Smooth muscle cell (in vitro differentiated cells): ENCODE measurements at regions not wholly inside any gene's neighbourhood (a gene's known extent, or its start where the extent isn't known, plus 50 kb on each side); places are given as distances from the start of the nearest gene placed in this dataset.

Experiments
- DNase-seq: peaks from one replicate; lab custom pipeline; 2025; ENCODE audit not compliant: unreplicated experiment; lab: John Stamatoyannopoulos, UW
- H2AFZ ChIP-seq: fragments of 200-600 bp; sonication (generic); 2 replicates; pipeline ENCODE4 v1.6.0; 2016; ENCODE audit warnings: antibody characterized with exemption, low read depth, mild to moderate bottlenecking
- H3F3A ChIP-seq: fragments of 200-600 bp; sonication (generic); 2 replicates; pipeline ENCODE4 v1.6.0; 2017; ENCODE audit warnings: antibody characterized with exemption, low read depth
- H3K27ac ChIP-seq: fragments of 200-600 bp; sonication (generic); 2 replicates; pipeline ENCODE4 v1.5.1; 2016; ENCODE audit warnings: low read depth, mild to moderate bottlenecking
- H3K27me3 ChIP-seq: fragments of 200-600 bp; sonication (generic); 2 replicates; pipeline ENCODE4 v1.6.1; 2016; ENCODE audit warnings: low read depth, mild to moderate bottlenecking
- H3K36me3 ChIP-seq: fragments of 200-600 bp; sonication (generic); 2 replicates; pipeline ENCODE4 v1.5.1; 2016; ENCODE audit warnings: low read depth
- H3K4me1 ChIP-seq: fragments of 200-600 bp; sonication (generic); 2 replicates; pipeline ENCODE4 v1.5.1; 2016; ENCODE audit warnings: low read depth
- H3K4me2 ChIP-seq: fragments of 200-600 bp; sonication (generic); 2 replicates; pipeline ENCODE4 v1.6.0; 2016; ENCODE audit warnings: mild to moderate bottlenecking
- H3K4me3 ChIP-seq: fragments of 200-600 bp; sonication (generic); 2 replicates; pipeline ENCODE4 v1.5.1; 2016; ENCODE audit warnings: mild to moderate bottlenecking
- H3K79me2 ChIP-seq: fragments of 200-600 bp; sonication (generic); 2 replicates; pipeline ENCODE4 v1.6.0; 2016; ENCODE audit warnings: low read depth, mild to moderate bottlenecking
- H3K9ac ChIP-seq: fragments of 200-600 bp; sonication (generic); 2 replicates; pipeline ENCODE4 v1.6.0; 2016; ENCODE audit warnings: low read depth
- H3K9me3 ChIP-seq: fragments of 200-600 bp; sonication (generic); replicated peaks from 2 replicates; pipeline ENCODE4 v1.5.1; 2016; ENCODE audit warnings: low read depth
- H4K20me1 ChIP-seq: fragments of 200-600 bp; sonication (generic); 2 replicates; pipeline ENCODE4 v1.6.0; 2016; ENCODE audit warnings: low read depth
- WGBS: methylation state at CpG from one replicate; pipeline ENCODE4 v1.1.7; 2016; ENCODE audit warnings: low lambda C conversion rate; 5-methylcytosine and 5-hydroxymethylcytosine counted together
- TF ChIP-seq, protein P1 (sequence below): fragments of 200-600 bp; sonication (generic); IDR thresholded peaks from 2 replicates; pipeline ENCODE4 v1.5.1; 2017; ENCODE audit warnings: borderline replicate concordance, mild to moderate bottlenecking, antibody characterized with exemption; ENCODE audit not compliant: insufficient read depth, poor library complexity, severe bottlenecking

- H3K9me3 ChIP-seq, result no peaks in the 10 kb centered on the region
- H2AFZ ChIP-seq, result no peak overlapping the region
- WGBS, result 83% methylated on average over 1 of the region's 1 CpG
- H3K9ac ChIP-seq, result no peak overlapping the region
- TF ChIP-seq, protein P1, sequence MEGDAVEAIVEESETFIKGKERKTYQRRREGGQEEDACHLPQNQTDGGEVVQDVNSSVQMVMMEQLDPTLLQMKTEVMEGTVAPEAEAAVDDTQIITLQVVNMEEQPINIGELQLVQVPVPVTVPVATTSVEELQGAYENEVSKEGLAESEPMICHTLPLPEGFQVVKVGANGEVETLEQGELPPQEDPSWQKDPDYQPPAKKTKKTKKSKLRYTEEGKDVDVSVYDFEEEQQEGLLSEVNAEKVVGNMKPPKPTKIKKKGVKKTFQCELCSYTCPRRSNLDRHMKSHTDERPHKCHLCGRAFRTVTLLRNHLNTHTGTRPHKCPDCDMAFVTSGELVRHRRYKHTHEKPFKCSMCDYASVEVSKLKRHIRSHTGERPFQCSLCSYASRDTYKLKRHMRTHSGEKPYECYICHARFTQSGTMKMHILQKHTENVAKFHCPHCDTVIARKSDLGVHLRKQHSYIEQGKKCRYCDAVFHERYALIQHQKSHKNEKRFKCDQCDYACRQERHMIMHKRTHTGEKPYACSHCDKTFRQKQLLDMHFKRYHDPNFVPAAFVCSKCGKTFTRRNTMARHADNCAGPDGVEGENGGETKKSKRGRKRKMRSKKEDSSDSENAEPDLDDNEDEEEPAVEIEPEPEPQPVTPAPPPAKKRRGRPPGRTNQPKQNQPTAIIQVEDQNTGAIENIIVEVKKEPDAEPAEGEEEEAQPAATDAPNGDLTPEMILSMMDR, result no peak
- H3K4me2 ChIP-seq, result no peak overlapping the region
- no peaks in the 10 kb centered on the region for H3K27me3 ChIP-seq
- H3K4me3 ChIP-seq, result no peak overlapping the region
- no peaks in the 10 kb centered on the region for H3K79me2 ChIP-seq
- no peak overlapping the region for H3K27ac ChIP-seq
- H3F3A ChIP-seq, result no peaks in the 10 kb centered on the region
- no peaks in the 10 kb centered on the region for H3K4me1 ChIP-seq
- H3K36me3 ChIP-seq, result no peaks in the 10 kb centered on the region
- H4K20me1 ChIP-seq, result no peaks in the 10 kb centered on the region
- DNase-seq, result no peak
These were observed 854.0 kb downstream of the LRFN5 start for GRCh38 chr14:42460673-42461072.

DNA sequence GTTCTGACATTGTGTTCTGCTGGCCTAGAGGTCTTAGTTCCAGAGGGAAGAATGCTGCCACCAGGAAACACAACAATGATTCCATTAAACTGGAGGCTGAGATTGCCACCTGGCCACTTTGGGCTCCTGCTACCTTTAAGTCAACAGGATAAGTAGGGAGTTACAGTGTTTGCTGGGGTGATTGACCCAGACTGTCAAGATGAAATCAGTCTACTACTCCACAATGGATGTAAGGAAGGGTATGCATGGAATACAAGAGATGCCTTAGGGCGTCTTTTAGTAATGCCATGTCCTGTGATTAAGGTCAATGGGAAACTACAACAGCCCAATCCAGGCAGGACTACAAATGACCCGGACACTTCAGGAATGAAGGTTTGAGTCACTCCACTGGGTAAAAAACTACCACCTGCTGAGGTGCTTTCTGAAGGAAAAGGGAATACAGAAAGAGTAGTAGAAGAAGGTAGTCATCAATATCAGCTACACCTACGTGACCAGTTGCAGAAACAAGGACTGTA lies 852.6 kb downstream of the LRFN5 start:
- no peak overlapping the region for H2AFZ ChIP-seq
- H3K27me3 ChIP-seq, result no peaks in the 10 kb centered on the region
- H3K36me3 ChIP-seq, result no peaks in the 10 kb centered on the region
- H3F3A ChIP-seq, result no peaks in the 10 kb centered on the region
- TF ChIP-seq, protein P1, result no peak
- H3K4me3 ChIP-seq, result no peak overlapping the region
- H3K9me3 ChIP-seq, result no peaks in the 10 kb centered on the region
- H3K4me2 ChIP-seq, result no peak overlapping the region
- no peak overlapping the region for H3K27ac ChIP-seq
- H3K4me1 ChIP-seq, result no peaks in the 10 kb centered on the region
- DNase-seq, result no peak
- no peaks in the 10 kb centered on the region for H4K20me1 ChIP-seq
- H3K9ac ChIP-seq, result no peak overlapping the region
- 79% methylated on average over 3 of the region's 3 CpGs for WGBS
- H3K79me2 ChIP-seq, result no peaks in the 10 kb centered on the region

GRCh38 chr14:42441615-42442014 lies 834.9 kb downstream of the LRFN5 start:
- no peaks in the 10 kb centered on the region for H3K27me3 ChIP-seq
- H3K9ac ChIP-seq, result no peak overlapping the region
- no peak overlapping the region for H3K4me2 ChIP-seq
- WGBS, result 85% methylated on average over 2 of the region's 2 CpGs
- TF ChIP-seq, protein P1, result no peak
- H3K36me3 ChIP-seq, result no peaks in the 10 kb centered on the region
- no peaks in the 10 kb centered on the region for H3K4me1 ChIP-seq
- no peaks in the 10 kb centered on the region for H3K79me2 ChIP-seq
- H3F3A ChIP-seq, result no peaks in the 10 kb centered on the region
- H4K20me1 ChIP-seq, result no peaks in the 10 kb centered on the region
- no peaks in the 10 kb centered on the region for H3K9me3 ChIP-seq
- no peak for DNase-seq
- no peak overlapping the region for H3K27ac ChIP-seq
- H3K4me3 ChIP-seq, result no peak overlapping the region
- H2AFZ ChIP-seq, result no peak overlapping the region

GRCh38 chr14:42437809-42438208 lies 831.1 kb downstream of the LRFN5 start:
- no peaks in the 10 kb centered on the region for H4K20me1 ChIP-seq
- no peak overlapping the region for H3K9ac ChIP-seq
- 88% methylated on average over 5 of the region's 5 CpGs for WGBS
- no peak overlapping the region for H3K4me3 ChIP-seq
- no peaks in the 10 kb centered on the region for H3K27me3 ChIP-seq
- no peaks in the 10 kb centered on the region for H3K79me2 ChIP-seq
- H3K4me2 ChIP-seq, result no peak overlapping the region
- no peaks in the 10 kb centered on the region for H3K36me3 ChIP-seq
- DNase-seq, result no peak
- no peak overlapping the region for H2AFZ ChIP-seq
- H3K27ac ChIP-seq, result no peak overlapping the region
- H3K4me1 ChIP-seq, result no peaks in the 10 kb centered on the region
- H3F3A ChIP-seq, result no peaks in the 10 kb centered on the region
- H3K9me3 ChIP-seq, result no peaks in the 10 kb centered on the region
- TF ChIP-seq, protein P1, result no peak
